Activated naive CD8-positive, alpha-beta T cell treated with anti-CD3 and anti-CD28 coated beads, Interleukin-2, amount 50 U/mL, for 16 hours (primary cell): ENCODE measurements at regions not wholly inside any gene's neighbourhood (a gene's known extent, or its start where the extent isn't known, plus 50 kb on each side); places are given as distances from the start of the nearest gene placed in this dataset.
"Not testable (repeated sequence)": the region's sequence is repeated elsewhere in the genome, so short reads cannot be mapped to it uniquely, and the experiment has no call there.

ENCODE experiments used
- DNase-seq: peaks from one replicate; pipeline ENCODE4 v3.0.0-alpha.2; 2020; ENCODE audit warnings: low read depth, low spot score

GRCh38 chr14:101246894-101247841 is 314.1 kb upstream of the DIO3 start:
- DNase-seq: no peak

- no peak for DNase-seq
Observed at GRCh38 chr14:101247842-101248725, 313.2 kb upstream of the DIO3 start.

- no peak for DNase-seq
Observed at GRCh38 chr14:101248840-101249675, 312.2 kb upstream of the DIO3 start.

- no peak for DNase-seq
Observed at GRCh38 chr14:101249676-101250036, 311.6 kb upstream of the DIO3 start.

- no peak for DNase-seq
Observed at GRCh38 chr14:101250336-101250947, 310.9 kb upstream of the DIO3 start.

- DNase-seq: no peak
Observed at GRCh38 chr14:101250948-101251811, 310.1 kb upstream of the DIO3 start.

GRCh38 chr14:101251812-101252442 is 309.4 kb upstream of the DIO3 start:
- DNase-seq: no peak

GRCh38 chr14:101252443-101253214 is 308.7 kb upstream of the DIO3 start:
- no peak for DNase-seq

- no peak for DNase-seq
Observed at GRCh38 chr14:101253948-101254347, 307.3 kb upstream of the DIO3 start.

- no peak for DNase-seq
Observed at GRCh38 chr14:101254805-101255764, 306.2 kb upstream of the DIO3 start.

- DNase-seq: no peak
Observed at GRCh38 chr14:101255765-101256125, 305.6 kb upstream of the DIO3 start.

GRCh38 chr14:101256266-101256665 is 305.0 kb upstream of the DIO3 start:
- DNase-seq: no peak

GRCh38 chr14:101257551-101257950 is 303.7 kb upstream of the DIO3 start:
- no peak for DNase-seq

- no peak for DNase-seq
Observed at GRCh38 chr14:101259748-101260147, 301.5 kb upstream of the DIO3 start.

- not testable (repeated sequence) for DNase-seq
Observed at GRCh38 chr14:101266441-101266840, 294.9 kb upstream of the DIO3 start.

- DNase-seq: no peak
Observed at GRCh38 chr14:101273091-101273490, 288.2 kb upstream of the DIO3 start.

GRCh38 chr14:101276309-101277091 is 284.8 kb upstream of the DIO3 start:
- DNase-seq: no peak
